HG03460 (cell line): ENCODE measurements at regions not wholly inside any gene's neighbourhood (a gene's known extent, or its start where the extent isn't known, plus 50 kb on each side); places are given as distances from the start of the nearest gene placed in this dataset.

ENCODE experiments used
- ATAC-seq: cut with Tn5 transposase; IDR thresholded peaks from one replicate; pipeline ENCODE4 v1.9.1; 2021; ENCODE audit not compliant: unreplicated experiment

- no peak for ATAC-seq
These were observed 1012.6 kb downstream of the BCL11A start for GRCh38 chr2:59540864-59541263.

DNA sequence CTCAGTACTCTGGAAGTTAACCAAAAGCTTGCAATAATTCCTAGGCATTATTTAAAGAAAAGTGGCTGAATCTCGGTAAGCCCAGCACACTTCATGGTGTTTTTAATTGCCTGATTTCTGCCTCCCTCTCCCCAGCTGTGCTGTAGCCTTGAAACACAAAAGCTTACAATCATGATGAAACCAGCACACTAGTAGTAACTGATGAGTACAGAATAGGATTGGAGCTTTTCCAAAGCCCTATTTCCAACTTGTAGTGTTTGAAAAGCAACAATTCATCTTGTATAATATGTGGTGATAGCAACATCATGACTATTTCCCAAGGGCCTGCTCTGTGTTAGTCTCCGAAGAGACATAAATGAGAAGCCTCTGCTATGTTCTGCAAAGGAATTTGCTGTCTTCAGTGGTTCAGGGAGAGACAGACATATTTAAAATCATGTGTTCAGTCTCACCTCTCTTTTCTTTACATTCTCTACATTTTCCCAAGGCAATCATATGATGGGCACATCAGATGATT lies 1015.0 kb downstream of the BCL11A start:
- ATAC-seq: no peak

DNA sequence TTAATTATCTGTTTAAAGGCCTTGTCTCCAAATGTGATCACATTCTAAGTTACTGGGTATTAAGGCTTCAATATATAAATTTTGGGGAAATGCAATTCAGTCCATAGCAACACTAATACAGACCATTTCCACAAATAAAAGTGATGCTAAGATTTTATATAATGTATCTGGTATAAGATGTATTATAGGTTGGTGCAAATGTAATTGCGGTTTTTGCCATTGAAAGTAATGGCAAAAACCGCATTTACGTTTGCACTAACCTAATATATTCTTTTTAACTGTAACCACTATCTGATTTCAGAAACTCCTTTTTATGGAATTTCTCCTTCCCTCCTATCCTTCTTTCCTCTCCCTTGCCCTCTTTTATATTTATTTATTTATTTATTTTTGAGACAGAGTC lies 1020.6 kb downstream of the BCL11A start:
- ATAC-seq: no peak

- ATAC-seq: no peak
These were observed 1023.2 kb downstream of the BCL11A start for GRCh38 chr2:59530258-59530657.

DNA sequence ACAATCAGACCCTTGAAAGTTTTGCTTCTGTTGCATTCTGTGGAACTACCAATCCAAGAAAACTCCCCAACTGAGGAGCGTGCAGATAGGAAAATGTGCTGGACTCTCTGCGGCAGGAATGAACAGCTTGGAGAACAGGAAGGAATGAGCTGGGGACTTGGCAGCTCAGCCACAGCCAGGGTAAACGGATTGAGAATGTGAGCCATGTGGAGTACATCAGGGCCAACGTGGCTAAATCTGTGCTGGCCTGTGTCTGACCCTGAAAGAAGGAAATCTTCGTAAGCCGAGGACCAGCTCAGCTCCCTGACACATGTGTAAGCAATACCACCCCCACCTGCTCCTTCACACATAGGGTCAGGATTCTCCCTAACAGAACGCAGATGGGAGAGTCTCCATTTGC lies 1023.7 kb downstream of the BCL11A start:
- ATAC-seq: no peak

DNA sequence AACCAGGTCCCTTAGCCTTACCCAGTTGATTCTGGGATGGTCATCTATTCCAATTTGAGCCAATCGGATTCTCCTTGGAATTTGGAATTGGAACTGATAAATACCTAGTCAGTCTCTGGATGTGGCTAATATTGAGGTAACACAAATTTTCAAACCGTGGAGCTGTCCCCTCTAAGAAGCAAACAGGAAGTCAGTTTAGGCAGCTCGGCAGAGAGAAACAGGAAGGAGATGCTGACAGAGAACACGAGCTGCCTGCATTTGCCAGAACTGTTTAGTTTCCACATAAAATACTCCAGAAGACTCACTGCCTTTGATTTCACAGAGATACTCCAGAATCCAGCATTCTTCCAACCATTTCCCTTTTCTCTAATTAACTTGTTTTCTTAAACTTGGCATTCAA lies 1024.9 kb downstream of the BCL11A start:
- ATAC-seq: no peak

DNA sequence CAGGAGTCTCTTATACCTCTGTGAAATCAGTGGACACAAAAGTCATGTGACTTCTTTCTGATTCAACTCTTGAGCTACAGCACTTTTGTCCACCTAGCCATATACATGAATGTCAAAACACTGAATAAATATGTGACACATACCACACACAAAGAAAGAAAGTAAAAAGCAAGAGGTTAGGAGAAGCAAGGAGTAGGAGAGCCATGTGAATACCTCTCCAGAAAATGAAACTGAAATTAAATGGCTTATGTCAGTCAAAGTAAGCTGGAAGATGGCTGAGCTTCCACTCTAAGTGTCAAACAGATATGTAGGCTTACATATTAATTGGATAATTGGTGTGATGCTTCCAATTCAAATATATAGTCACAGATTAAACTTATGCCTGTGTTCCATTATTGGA lies 1050.5 kb downstream of the BCL11A start:
- ATAC-seq: no peak

- no peak for ATAC-seq
These were observed 1062.5 kb downstream of the BCL11A start for GRCh38 chr2:59490994-59491393.

DNA sequence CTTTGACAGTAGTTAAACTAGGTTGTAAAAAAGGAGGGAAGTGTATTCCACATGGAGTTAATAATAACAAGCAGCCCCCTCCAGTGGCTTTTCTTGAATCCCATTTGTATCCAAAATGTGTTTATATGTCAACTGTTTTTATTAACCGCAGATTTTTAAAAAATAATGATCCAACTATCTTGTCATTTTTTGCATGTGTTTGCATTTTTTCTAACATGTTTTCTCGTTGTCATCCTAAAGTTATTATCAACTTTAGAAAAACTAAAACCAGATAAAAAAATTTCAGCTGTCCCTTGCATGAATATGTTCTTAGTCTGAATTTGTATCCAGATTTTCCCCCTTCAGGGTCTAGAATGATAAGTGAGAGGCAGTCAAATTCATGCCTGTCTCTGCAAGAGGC lies 1063.3 kb downstream of the BCL11A start:
- no peak for ATAC-seq

DNA sequence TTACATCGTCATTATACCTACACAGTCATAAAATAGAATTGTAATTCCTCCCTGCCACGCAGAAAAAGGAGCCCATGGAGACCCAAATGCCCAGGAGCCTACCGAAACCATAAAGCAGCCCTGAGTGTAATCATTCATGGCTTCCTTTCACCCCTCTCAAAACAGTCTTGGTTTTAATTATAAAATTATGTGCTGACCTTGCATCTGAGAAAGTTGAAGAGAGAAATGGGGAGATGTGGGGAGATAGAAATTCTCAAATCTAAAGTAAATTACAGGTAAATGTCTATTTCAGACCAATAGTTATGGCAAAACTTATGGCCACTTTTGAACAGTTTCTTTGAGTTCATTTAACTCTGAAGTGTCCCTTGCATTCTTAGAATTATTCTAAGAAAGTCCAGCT lies 1068.8 kb downstream of the BCL11A start:
- ATAC-seq: no peak

DNA sequence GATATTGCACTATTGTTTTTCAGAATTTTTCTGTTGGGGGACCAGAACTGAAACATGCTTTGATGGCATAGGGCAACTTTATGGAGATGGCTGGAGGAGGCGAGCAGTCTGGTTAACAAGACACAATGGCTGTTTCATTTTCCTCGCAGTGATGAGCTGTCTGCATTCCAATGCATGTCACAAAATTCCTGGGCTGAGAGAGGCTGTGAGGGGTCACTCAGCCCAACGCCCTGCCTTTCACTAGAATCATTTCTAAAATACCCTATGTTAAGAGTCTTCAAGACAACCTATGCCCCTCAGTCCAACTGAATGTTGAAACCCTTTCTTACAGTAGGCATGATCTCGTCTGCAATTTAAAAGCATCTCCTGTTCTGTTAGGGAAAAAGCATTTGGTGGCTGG lies 1090.0 kb downstream of the BCL11A start:
- no peak for ATAC-seq

- no peak for ATAC-seq
These were observed 1090.8 kb downstream of the BCL11A start for GRCh38 chr2:59462422-59463197.

DNA sequence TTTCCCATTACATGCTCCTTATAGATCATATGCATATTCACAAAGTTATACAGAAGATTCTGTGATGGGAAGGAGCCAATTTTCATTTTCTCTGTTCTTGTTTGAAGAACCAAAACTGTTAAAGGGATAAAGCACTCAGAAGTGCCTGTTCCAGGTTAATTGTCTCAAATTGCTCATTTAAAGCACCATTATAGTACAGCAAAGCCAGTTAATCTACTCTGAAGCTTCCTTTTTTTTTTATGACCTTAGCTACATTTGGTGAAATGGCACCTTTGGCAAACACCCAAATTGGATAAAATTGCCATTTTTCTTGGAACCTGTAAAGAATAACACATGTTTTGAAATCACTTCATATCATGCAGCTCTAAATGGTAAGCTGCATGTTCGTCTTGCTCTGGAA lies 1092.3 kb downstream of the BCL11A start:
- ATAC-seq: no peak

GRCh38 chr2:59458800-59459199 lies 1094.7 kb downstream of the BCL11A start:
- ATAC-seq: no peak

GRCh38 chr2:59456285-59456684 lies 1097.2 kb downstream of the BCL11A start:
- ATAC-seq: no peak

DNA sequence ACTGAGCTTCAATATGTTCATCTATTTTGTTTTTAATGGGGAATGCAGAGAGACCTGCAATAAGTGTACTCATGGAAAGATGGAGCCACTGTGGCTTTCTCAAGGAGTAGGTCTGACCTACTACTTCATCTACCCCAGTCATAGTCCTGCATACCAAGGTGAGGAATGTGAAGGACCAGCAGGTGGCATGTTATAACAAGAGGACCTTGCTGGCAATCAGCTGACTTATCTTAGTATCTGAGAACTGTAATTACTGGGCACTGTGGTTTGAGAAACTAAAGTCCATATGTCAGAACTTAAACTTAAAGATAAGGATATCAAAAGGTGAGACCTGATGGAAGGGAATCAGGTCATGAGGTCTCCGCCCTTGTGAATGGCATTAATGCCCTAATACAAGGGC lies 1104.2 kb downstream of the BCL11A start:
- no peak for ATAC-seq

GRCh38 chr2:59440491-59440890 lies 1113.0 kb downstream of the BCL11A start:
- ATAC-seq: no peak

- ATAC-seq: no peak
These were observed 1117.8 kb downstream of the BCL11A start for GRCh38 chr2:59435635-59436034.

GRCh38 chr2:59428940-59429339 lies 1124.5 kb downstream of the BCL11A start:
- ATAC-seq: no peak

DNA sequence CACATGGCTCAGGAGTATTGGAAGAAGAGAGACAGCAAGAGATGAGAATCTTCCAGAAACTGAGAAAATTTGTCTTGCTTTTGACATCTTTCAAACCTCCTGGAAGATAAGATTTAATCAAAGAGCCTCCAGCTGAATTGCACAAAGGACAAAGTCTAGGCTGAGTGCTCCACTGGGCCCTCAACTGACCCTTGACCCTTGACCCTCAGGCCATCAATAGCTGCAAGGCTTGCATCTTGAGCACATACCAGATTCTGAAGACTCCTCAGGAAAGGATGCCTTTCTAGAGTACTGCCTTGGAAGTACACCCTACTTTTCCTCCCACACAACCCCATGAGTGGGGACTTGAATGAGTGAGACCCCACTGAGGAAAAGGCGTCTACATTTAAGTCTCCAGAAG lies 1125.5 kb downstream of the BCL11A start:
- ATAC-seq: no peak

GRCh38 chr2:59425247-59425646 lies 1128.2 kb downstream of the BCL11A start:
- no peak for ATAC-seq

GRCh38 chr2:59413751-59414570 lies 1139.5 kb downstream of the BCL11A start:
- ATAC-seq: no peak
